Peyer's patch (tissue), 4 donors: ENCODE measurements at regions not wholly inside any gene's neighbourhood (a gene's known extent, or its start where the extent isn't known, plus 50 kb on each side); places are given as distances from the start of the nearest gene placed in this dataset.

Experiments
- CTCF ChIP-seq, 6 experiments: fragments of 450-650 bp in 4 of 6; fragments of 200-600 bp in 2 of 6; sonication (generic) in 1 of 6; IDR thresholded peaks; one replicate each; pipeline ENCODE4 v1.5.1; 2017 to 2019; ENCODE audit warnings: antibody characterized with exemption in 6 of 6, mild to moderate bottlenecking in 3 of 6, moderate library complexity in 1 of 6
- POLR2A ChIP-seq, 2 donors: fragments of 450-650 bp; IDR thresholded peaks; one replicate each; pipeline ENCODE4 v1.5.1; 2017; ENCODE audit warnings: antibody characterized with exemption in 2 of 2, mild to moderate bottlenecking in 2 of 2, moderate library complexity in 2 of 2

GRCh38 chr15:69891070-69891536 is 206.6 kb downstream of the TLE3 start:
- TF ChIP-seq CTCF (IDR thresholded peaks at IDR 0.05) (no peak), POLR2A (IDR thresholded peaks at IDR 0.05) (no peak)
